ENCODE measurements at regions not wholly inside any gene's neighbourhood (a gene's known extent, or its start where the extent isn't known, plus 50 kb on each side); places are given as distances from the start of the nearest gene placed in this dataset.

GRCh38 chr20:40120827-40121226 lies 568.2 kb downstream of the MAFB start:
- no peak for TF ChIP-seq CTCF (IDR thresholded peaks at IDR 0.05; ENCODE audit: insufficient read depth, low read length, poor library complexity, severe bottlenecking)
- no peak for TF ChIP-seq EZH2phosphoT487 (conservative IDR thresholded peaks at IDR 0.05; ENCODE audit: low read length)

Measured in SU-DHL-6 (cell line).